ENCODE measurements at regions not wholly inside any gene's neighbourhood (a gene's known extent, or its start where the extent isn't known, plus 50 kb on each side); places are given as distances from the start of the nearest gene placed in this dataset.

GRCh38 chr2:3008561-3008960, 369.1 kb downstream of the EIPR1 start:
- TF ChIP-seq, protein P1, sequence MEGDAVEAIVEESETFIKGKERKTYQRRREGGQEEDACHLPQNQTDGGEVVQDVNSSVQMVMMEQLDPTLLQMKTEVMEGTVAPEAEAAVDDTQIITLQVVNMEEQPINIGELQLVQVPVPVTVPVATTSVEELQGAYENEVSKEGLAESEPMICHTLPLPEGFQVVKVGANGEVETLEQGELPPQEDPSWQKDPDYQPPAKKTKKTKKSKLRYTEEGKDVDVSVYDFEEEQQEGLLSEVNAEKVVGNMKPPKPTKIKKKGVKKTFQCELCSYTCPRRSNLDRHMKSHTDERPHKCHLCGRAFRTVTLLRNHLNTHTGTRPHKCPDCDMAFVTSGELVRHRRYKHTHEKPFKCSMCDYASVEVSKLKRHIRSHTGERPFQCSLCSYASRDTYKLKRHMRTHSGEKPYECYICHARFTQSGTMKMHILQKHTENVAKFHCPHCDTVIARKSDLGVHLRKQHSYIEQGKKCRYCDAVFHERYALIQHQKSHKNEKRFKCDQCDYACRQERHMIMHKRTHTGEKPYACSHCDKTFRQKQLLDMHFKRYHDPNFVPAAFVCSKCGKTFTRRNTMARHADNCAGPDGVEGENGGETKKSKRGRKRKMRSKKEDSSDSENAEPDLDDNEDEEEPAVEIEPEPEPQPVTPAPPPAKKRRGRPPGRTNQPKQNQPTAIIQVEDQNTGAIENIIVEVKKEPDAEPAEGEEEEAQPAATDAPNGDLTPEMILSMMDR (IDR thresholded peaks at IDR 0.05; ENCODE audit: low read depth, low read length, poor library complexity, severe bottlenecking): no peak
- TF ChIP-seq EZH2phosphoT487 (IDR thresholded peaks at IDR 0.05; ENCODE audit: borderline replicate concordance, low read length): no peak

Data from DOHH2 (cell line).